ENCODE measurements at regions not wholly inside any gene's neighbourhood (a gene's known extent, or its start where the extent isn't known, plus 50 kb on each side); places are given as distances from the start of the nearest gene placed in this dataset.

DNA sequence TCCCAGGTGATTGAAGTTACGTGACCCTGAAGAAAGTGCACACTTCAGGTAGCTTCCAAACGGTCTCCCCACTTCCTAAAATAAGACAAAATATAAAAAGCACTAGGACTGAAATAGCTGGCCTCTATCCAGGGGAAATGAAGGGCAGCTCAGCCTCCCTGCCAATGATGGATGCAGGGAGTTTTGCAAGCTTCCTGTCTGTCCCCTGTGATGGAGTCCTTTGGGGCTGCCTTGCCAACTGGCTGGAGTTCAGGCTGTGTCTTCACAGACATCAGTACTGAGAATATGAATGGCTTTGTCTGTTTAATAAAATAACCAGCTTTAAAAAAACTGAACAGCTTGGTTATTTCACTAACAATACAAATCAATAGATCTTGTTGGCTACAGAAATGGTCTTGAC lies 101.4 kb upstream of the GPR12 start:
- no peak for TF ChIP-seq ISL1 (CRISPR knock-in tag; IDR thresholded peaks at IDR 0.05)
- no peak for TF ChIP-seq ZFP3 (CRISPR knock-in tag; IDR thresholded peaks at IDR 0.05)
- no peak for TF ChIP-seq ZFP30 (CRISPR knock-in tag; IDR thresholded peaks at IDR 0.05)

Measured in SK-N-SH treated with all-trans-retinoic acid at 6 μM for 48 hours (cell line).